Activated T-helper 2 cell treated with anti-CD3 and anti-CD28 coated beads, Interferon-gamma antibody, Interleukin-2, Interleukin-4, amounts not matched to agents 10 μg/mL and 5 μg/mL and 100 μg/mL, durations not matched to agents 14 hours and 24 hours and 36 hours (primary cell): ENCODE measurements at regions not wholly inside any gene's neighbourhood (a gene's known extent, or its start where the extent isn't known, plus 50 kb on each side); places are given as distances from the start of the nearest gene placed in this dataset.

Experiments
- DNase-seq: peaks from one replicate; pipeline ENCODE4 v3.0.0; 2021; ENCODE audit warnings: low spot score
- H3K27ac Mint-ChIP-seq: one replicate; pipeline ENCODE4 v1.8.0; 2021; ENCODE audit warnings: mixed read lengths
- H3K27me3 Mint-ChIP-seq: one replicate; pipeline ENCODE4 v1.8.0; 2021; ENCODE audit warnings: low read depth, mixed read lengths
- H3K36me3 Mint-ChIP-seq: one replicate; pipeline ENCODE4 v1.8.0; 2021; ENCODE audit warnings: low read depth, mixed read lengths
- H3K4me1 Mint-ChIP-seq: one replicate; pipeline ENCODE4 v1.8.0; 2021; ENCODE audit warnings: low read depth, mixed read lengths
- H3K4me3 Mint-ChIP-seq: one replicate; pipeline ENCODE4 v1.8.0; 2021; ENCODE audit warnings: low read depth, mild to moderate bottlenecking, moderate library complexity, mixed read lengths
- H3K9me3 Mint-ChIP-seq: one replicate; pipeline ENCODE4 v1.8.0; 2021; ENCODE audit warnings: mixed read lengths
- intact Hi-C: fragments of 100-400 bp; cut with micrococcal nuclease; formaldehyde crosslinking; loops from one replicate; pipeline ENCODE4 v1.15.1; 2023

- H3K4me1 Mint-ChIP-seq = no peaks in the 10 kb centered on the region
- no peak overlapping the region for H3K4me3 Mint-ChIP-seq
- no peaks in the 10 kb centered on the region for H3K36me3 Mint-ChIP-seq
- no peaks in the 10 kb centered on the region for H3K27me3 Mint-ChIP-seq
- peaks cover 57% of the 10 kb centered on the region for H3K9me3 Mint-ChIP-seq
- no peak overlapping the region for H3K27ac Mint-ChIP-seq
- DNase-seq = no peak
- intact Hi-C loops = no loop called here
Measured at GRCh38 chr2:57278451-57278850, 768.2 kb upstream of the VRK2 start.

- Mint-ChIP-seq H3K36me3 (no peaks in the 10 kb centered on the region), H3K4me3 (no peak overlapping the region), H3K9me3 (peaks cover 29% of the 10 kb centered on the region), H3K27ac (no peak overlapping the region), H3K27me3 (no peaks in the 10 kb centered on the region), H3K4me1 (no peaks in the 10 kb centered on the region)
- intact Hi-C loops = no loop called here
- no peak for DNase-seq
Measured at GRCh38 chr2:57291209-57291608, 755.4 kb upstream of the VRK2 start.

GRCh38 chr2:57296795-57297517 lies 749.6 kb upstream of the VRK2 start:
- Mint-ChIP-seq H3K4me3 (no peak overlapping the region), H3K27ac (no peak overlapping the region), H3K27me3 (no peaks in the 10 kb centered on the region), H3K36me3 (no peaks in the 10 kb centered on the region), H3K9me3 (peaks cover 16% of the 10 kb centered on the region), H3K4me1 (no peaks in the 10 kb centered on the region)
- DNase-seq = no peak
- intact Hi-C loops = no loop called here

GRCh38 chr2:57313678-57314077 lies 732.9 kb upstream of the VRK2 start:
- Mint-ChIP-seq H3K9me3 (peaks cover 30% of the 10 kb centered on the region), H3K4me1 (no peaks in the 10 kb centered on the region), H3K4me3 (no peak overlapping the region), H3K27me3 (no peaks in the 10 kb centered on the region), H3K36me3 (no peaks in the 10 kb centered on the region), H3K27ac (no peak overlapping the region)
- intact Hi-C loops = no loop called here
- no peak for DNase-seq

GRCh38 chr2:57314682-57315081 lies 731.9 kb upstream of the VRK2 start:
- Mint-ChIP-seq H3K9me3 (peaks cover 30% of the 10 kb centered on the region), H3K27me3 (no peaks in the 10 kb centered on the region), H3K4me1 (no peaks in the 10 kb centered on the region), H3K4me3 (no peak overlapping the region), H3K27ac (no peak overlapping the region), H3K36me3 (no peaks in the 10 kb centered on the region)
- intact Hi-C loops = no loop called here
- no peak for DNase-seq

- DNase-seq = no peak
- Mint-ChIP-seq H3K9me3 (peaks cover 18% of the 10 kb centered on the region), H3K27me3 (no peaks in the 10 kb centered on the region), H3K4me1 (no peaks in the 10 kb centered on the region), H3K4me3 (no peak overlapping the region), H3K36me3 (no peaks in the 10 kb centered on the region), H3K27ac (no peak overlapping the region)
- intact Hi-C loops = no loop called here
Measured at GRCh38 chr2:57330447-57330846, 716.2 kb upstream of the VRK2 start.

GRCh38 chr2:57333221-57333620 lies 713.4 kb upstream of the VRK2 start:
- Mint-ChIP-seq H3K27me3 (no peaks in the 10 kb centered on the region), H3K36me3 (no peaks in the 10 kb centered on the region), H3K4me1 (no peaks in the 10 kb centered on the region), H3K4me3 (no peak overlapping the region), H3K27ac (no peak overlapping the region), H3K9me3 (peaks cover 29% of the 10 kb centered on the region)
- no peak for DNase-seq
- intact Hi-C loops = no loop called here

GRCh38 chr2:57343391-57344006 lies 703.1 kb upstream of the VRK2 start:
- Mint-ChIP-seq H3K4me3 (no peak overlapping the region), H3K4me1 (no peaks in the 10 kb centered on the region), H3K36me3 (no peaks in the 10 kb centered on the region), H3K27ac (no peak overlapping the region), H3K9me3 (peaks cover 50% of the 10 kb centered on the region), H3K27me3 (no peaks in the 10 kb centered on the region)
- no peak for DNase-seq
- intact Hi-C loops = no loop called here

GRCh38 chr2:57368190-57368589 lies 678.4 kb upstream of the VRK2 start:
- Mint-ChIP-seq H3K27me3 (no peaks in the 10 kb centered on the region), H3K36me3 (no peaks in the 10 kb centered on the region), H3K9me3 (peaks cover 14% of the 10 kb centered on the region), H3K4me1 (no peaks in the 10 kb centered on the region), H3K4me3 (no peak overlapping the region), H3K27ac (no peak overlapping the region)
- intact Hi-C loops = no loop called here
- DNase-seq = no peak

- Mint-ChIP-seq H3K36me3 (no peaks in the 10 kb centered on the region), H3K9me3 (peaks cover 14% of the 10 kb centered on the region), H3K27me3 (no peaks in the 10 kb centered on the region), H3K4me3 (no peak overlapping the region), H3K4me1 (no peaks in the 10 kb centered on the region), H3K27ac (no peak overlapping the region)
- intact Hi-C loops = no loop called here
- DNase-seq = no peak
Measured at GRCh38 chr2:57370882-57371585, 675.6 kb upstream of the VRK2 start.

- H3K27me3 Mint-ChIP-seq = no peaks in the 10 kb centered on the region
- H3K4me1 Mint-ChIP-seq = no peaks in the 10 kb centered on the region
- peaks cover 14% of the 10 kb centered on the region for H3K9me3 Mint-ChIP-seq
- H3K4me3 Mint-ChIP-seq = no peak overlapping the region
- intact Hi-C loops = no loop called here
- H3K27ac Mint-ChIP-seq = no peak overlapping the region
- DNase-seq = no peak
- H3K36me3 Mint-ChIP-seq = no peaks in the 10 kb centered on the region
Measured at GRCh38 chr2:57372237-57372984, 674.2 kb upstream of the VRK2 start.

- H3K36me3 Mint-ChIP-seq = no peaks in the 10 kb centered on the region
- intact Hi-C loops = no loop called here
- no peak overlapping the region for H3K4me3 Mint-ChIP-seq
- H3K9me3 Mint-ChIP-seq = peaks cover 10% of the 10 kb centered on the region
- no peak for DNase-seq
- H3K27me3 Mint-ChIP-seq = no peaks in the 10 kb centered on the region
- H3K4me1 Mint-ChIP-seq = no peaks in the 10 kb centered on the region
- H3K27ac Mint-ChIP-seq = no peak overlapping the region
Measured at GRCh38 chr2:57373530-57373929, 673.1 kb upstream of the VRK2 start.

GRCh38 chr2:57376985-57377384 lies 669.6 kb upstream of the VRK2 start:
- H3K36me3 Mint-ChIP-seq = no peaks in the 10 kb centered on the region
- H3K4me1 Mint-ChIP-seq = no peaks in the 10 kb centered on the region
- H3K4me3 Mint-ChIP-seq = no peak overlapping the region
- intact Hi-C loops = no loop called here
- no peak for DNase-seq
- H3K27me3 Mint-ChIP-seq = no peaks in the 10 kb centered on the region
- H3K27ac Mint-ChIP-seq = no peak overlapping the region
- H3K9me3 Mint-ChIP-seq = peaks cover 7% of the 10 kb centered on the region
